Stimulated activated CD4-positive, alpha-beta T cell treated with anti-CD3 and anti-CD28 coated beads, Interleukin-12 subunit alpha, Interleukin-12 subunit beta, amount 100 ng/mL, for 48 hours (primary cell): ENCODE measurements at regions not wholly inside any gene's neighbourhood (a gene's known extent, or its start where the extent isn't known, plus 50 kb on each side); places are given as distances from the start of the nearest gene placed in this dataset.
A peak's percentile ranks its signal among the peaks of the same experiment; 100 is the strongest.

ENCODE experiments used
- DNase-seq, 3 donors: peaks; one replicate each; pipeline ENCODE4 v3.0.0-alpha.2; 2020; ENCODE audit warnings: low read depth in 2 of 3, low spot score in 1 of 3

- no peak for DNase-seq
These were observed 219.7 kb upstream of the BTG1 start for GRCh38 chr12:92365333-92365732.

- peak; percentile 5 to 23 (median 8) for DNase-seq
These were observed 217.9 kb upstream of the BTG1 start for GRCh38 chr12:92363295-92364146.

- DNase-seq = no peak
These were observed 217.1 kb upstream of the BTG1 start for GRCh38 chr12:92362785-92363184.

GRCh38 chr12:92362126-92362525 is 216.5 kb upstream of the BTG1 start:
- DNase-seq = no peak

- DNase-seq = no peak
These were observed 214.9 kb upstream of the BTG1 start for GRCh38 chr12:92360543-92360942.

GRCh38 chr12:92359581-92360209 is 214.0 kb upstream of the BTG1 start:
- no peak for DNase-seq

- DNase-seq = no peak
These were observed 212.1 kb upstream of the BTG1 start for GRCh38 chr12:92357584-92358261.

GRCh38 chr12:92356425-92356824 is 210.8 kb upstream of the BTG1 start:
- no peak for DNase-seq

- no peak for DNase-seq
These were observed 204.0 kb upstream of the BTG1 start for GRCh38 chr12:92349635-92350034.

- no peak for DNase-seq
These were observed 196.9 kb upstream of the BTG1 start for GRCh38 chr12:92342574-92342973.

GRCh38 chr12:92341065-92341668 is 195.5 kb upstream of the BTG1 start:
- DNase-seq = no peak

- no peak for DNase-seq
These were observed 194.9 kb upstream of the BTG1 start for GRCh38 chr12:92340441-92341064.

GRCh38 chr12:92340003-92340402 is 194.4 kb upstream of the BTG1 start:
- DNase-seq = no peak

GRCh38 chr12:92339198-92339821 is 193.7 kb upstream of the BTG1 start:
- DNase-seq = no peak

GRCh38 chr12:92338671-92339070 is 193.0 kb upstream of the BTG1 start:
- no peak for DNase-seq

- no peak for DNase-seq
These were observed 192.5 kb upstream of the BTG1 start for GRCh38 chr12:92338102-92338501.

GRCh38 chr12:92337128-92337527 is 191.5 kb upstream of the BTG1 start:
- no peak for DNase-seq

- no peak for DNase-seq
These were observed 191.0 kb upstream of the BTG1 start for GRCh38 chr12:92336641-92337040.

- DNase-seq = no peak
These were observed 190.2 kb upstream of the BTG1 start for GRCh38 chr12:92335831-92336230.

GRCh38 chr12:92334552-92334951 is 188.9 kb upstream of the BTG1 start:
- no peak for DNase-seq

GRCh38 chr12:92332552-92332951 is 186.9 kb upstream of the BTG1 start:
- no peak for DNase-seq
